NCI-H2171 (cell line): ENCODE measurements at regions not wholly inside any gene's neighbourhood (a gene's known extent, or its start where the extent isn't known, plus 50 kb on each side); places are given as distances from the start of the nearest gene placed in this dataset.
A peak's percentile ranks its signal among the peaks of the same experiment; 100 is the strongest.

Experiments used
- DNase-seq: peaks from one replicate; lab custom pipeline; 2025; lab: John Stamatoyannopoulos, UW

DNA sequence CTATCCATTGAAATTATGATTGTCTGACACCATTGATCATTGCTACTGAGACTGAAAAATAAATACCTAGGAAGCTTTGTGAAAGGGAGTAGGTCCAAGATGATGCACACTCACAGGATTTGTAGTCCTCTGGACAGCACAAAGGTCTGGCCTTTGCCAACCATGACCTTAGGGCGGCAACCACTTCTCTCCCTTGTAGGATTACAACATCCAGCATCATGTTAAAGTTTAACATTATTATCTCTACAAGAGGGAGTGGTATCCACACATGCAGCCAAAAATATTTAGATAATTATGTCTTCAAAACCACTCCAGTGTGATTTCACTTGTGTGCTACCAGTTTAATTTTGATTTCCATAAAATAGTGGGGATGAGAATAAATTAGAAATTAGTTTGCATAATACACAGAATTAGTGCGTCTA lies 51.1 kb upstream of the NHSL1 start:
- DNase-seq = no peak

DNA sequence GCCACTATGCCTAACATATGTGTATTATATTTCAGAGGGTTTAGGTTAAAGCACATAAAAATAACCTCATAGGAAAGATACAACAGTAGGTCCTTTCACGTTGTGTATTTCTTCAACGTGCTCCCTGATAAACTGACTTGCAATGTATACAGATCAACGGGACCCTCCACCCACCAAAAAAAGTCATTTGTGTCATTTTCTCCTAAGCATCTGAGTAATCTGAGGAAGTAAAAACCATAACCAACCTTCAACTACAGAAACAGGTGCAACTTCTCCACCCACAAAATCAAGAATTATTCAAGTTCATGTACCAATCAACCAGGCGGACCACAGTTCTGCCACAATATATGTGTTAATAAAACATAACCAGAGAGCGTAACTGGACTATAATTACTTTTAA lies 54.9 kb upstream of the NHSL1 start:
- DNase-seq = no peak

DNA sequence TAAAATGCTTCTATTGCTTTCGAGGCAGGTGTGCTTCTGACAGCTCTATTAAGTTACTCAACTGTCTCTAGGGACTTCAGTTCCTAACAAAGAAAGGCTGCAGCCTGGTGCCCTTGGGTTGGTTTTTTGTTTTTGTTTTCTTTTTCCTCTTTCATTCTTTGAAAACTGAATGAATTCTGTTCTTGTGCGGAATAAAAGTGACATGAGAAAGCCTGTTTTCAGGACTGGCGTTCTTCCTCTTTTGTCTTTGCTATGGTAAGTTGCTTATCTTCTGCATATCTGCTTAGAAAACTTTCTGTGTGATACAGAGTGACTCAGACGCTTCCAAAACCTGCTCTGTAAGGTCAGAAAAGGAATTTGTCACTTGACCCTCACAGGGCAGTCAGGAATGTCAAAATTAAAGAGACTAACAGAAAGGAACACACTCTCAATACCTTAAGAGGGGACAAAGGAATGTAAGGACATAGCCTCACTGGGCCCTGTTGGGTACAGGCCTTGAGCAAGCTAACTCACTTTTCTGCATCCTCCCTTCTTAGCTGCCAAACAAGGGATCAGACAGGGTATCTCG lies 56.2 kb upstream of the NHSL1 start:
- peak; percentile 61 for DNase-seq

DNA sequence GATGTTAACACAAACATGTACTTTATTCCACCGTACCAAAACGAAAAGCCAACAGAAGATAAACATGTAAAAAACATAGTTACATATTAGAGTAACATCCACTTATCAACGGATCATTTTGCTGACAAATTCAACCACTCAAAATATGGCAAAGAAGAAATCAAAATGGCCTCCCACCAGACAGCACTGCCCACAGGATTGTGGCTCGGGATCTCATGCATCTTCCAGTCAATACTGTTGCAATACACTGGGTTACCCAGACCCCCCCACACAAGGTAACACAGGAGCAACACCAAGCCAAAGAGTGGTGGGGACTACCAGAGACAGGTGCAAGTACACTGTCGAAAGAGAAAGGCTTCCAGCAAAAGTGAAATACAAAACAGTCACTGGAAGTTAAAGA lies 57.9 kb upstream of the NHSL1 start:
- no peak for DNase-seq

DNA sequence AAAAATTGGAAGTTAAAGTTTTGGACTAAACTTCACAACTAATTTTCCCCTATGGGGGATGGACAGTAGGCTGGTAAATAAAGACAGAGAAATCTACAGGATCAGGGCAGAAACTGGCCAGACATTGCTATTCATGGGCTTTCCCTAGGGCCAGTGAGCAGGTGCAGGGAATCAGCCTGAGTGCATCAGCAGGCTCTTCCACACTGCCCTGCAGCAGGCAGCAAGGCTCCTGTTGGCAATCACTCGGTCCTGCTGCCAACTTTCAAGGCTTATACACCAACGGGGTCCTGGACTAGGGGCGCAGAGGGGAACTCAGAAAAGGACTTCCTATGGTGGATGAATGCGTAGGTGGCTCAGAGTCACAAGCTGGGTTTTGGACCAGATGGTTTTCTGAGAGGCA lies 59.8 kb upstream of the NHSL1 start:
- DNase-seq = no peak

DNA sequence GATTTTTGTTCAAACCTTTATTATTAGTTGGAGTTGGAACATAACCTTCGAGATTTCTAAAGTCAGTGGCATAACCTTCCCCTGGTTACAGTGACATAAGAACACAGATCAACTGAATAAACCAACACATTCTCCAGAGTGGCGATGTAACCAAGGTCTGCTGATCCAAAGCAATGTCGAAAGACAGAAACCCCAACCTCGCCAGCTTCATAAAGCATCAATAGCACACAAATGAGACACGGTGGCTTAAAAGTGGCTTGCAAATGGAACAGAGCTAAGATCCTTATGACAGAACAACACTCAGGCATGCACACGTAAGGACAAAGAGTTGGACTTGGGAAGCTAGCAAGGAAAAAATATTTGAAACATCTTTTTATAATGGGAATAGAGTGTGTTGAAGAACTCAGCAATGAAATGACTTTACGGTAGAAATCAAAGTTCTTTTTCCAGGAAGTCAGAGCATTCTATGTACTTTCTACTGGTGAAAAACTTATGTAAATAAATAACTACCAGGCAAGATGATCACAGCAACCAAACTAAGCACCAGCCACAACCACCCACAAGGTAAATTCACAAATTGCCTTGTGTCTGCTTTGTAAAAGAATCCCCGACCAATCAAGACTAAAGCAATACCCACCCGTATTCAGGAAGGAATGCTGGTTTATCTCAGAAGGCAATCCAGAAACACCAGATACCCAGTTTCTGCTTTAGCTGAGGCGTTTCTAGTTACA lies 61.0 kb upstream of the NHSL1 start:
- DNase-seq = no peak

DNA sequence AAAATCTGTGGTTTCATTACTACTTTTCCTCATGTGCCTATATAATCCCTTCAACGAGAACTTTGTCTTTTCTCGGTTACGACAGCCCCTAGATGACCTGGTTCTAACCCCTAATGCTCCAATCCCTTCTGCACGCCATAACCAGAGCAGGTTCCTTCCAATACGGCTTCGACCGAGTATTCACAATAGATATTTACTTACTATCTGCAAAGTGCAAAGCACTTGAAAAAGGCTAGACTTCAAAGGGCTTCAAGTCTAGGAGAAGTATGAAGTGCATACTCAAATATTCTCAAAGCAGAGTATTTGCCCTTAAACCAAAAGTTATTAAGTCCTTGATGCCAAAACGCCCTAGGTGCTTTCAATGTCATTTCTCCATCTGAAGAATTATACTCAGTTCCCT lies 63.4 kb upstream of the NHSL1 start:
- no peak for DNase-seq

DNA sequence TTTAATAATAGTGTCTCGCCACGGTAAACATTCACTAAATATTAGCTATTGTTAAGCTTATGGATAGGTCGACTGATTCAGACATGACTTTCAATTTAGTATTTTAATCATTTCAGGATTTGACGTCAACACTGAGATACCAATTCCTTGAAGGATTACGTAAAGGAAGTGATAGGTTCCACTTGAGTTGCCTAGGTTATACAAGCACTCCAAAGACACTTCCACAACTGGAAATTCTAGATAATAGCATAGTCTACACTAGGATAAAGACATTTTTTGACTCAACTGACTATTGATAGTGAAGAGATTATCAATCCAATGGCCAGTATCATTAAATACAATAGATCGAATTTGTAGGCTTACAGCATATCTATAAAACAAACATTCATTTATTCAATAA lies 63.9 kb upstream of the NHSL1 start:
- no peak for DNase-seq

DNA sequence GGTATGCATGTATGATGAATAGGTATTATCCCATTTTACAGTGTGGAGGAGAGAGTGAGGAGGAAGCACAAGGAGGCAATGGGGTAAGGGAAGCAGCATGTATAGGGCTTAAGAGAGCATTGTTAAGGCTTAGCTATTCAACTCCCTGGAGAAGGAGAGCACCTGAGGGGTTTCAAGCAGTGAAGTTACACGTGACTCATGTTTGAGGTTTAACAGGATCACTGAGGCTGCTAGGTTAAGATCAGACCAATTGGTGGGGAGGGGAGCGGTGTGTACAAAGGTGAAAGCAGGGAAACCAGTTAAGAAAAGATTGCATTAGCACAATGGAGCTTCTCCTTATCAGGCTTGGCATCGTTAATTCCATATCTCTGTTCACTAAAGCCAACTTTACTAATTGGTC lies 64.4 kb upstream of the NHSL1 start:
- no peak for DNase-seq

DNA sequence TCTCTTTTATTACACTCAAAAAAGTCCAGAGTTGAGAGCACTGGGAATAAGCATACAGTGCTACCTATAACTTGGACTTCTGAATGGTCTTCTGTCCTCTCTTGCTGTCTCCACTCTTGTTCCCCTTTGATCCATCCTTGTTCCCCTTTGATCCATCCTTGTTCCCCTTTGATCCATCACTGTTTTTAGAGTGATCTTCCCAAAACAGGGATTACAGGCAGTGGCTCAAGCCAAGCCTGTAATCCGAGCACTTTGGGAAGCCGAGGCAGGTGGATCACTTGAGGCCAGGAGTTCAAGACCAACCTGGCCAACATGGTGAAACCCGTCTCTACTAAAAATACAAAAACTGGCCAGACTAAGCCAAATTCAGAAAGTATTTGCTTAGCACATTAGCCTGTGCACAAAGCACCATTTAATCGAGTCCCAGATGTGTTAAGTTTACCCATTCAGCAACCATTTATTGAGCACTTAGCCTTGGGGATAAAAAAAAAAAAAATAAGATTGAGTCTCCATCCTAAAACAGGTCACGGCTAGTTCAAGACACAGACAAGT lies 65.0 kb upstream of the NHSL1 start:
- no peak for DNase-seq

DNA sequence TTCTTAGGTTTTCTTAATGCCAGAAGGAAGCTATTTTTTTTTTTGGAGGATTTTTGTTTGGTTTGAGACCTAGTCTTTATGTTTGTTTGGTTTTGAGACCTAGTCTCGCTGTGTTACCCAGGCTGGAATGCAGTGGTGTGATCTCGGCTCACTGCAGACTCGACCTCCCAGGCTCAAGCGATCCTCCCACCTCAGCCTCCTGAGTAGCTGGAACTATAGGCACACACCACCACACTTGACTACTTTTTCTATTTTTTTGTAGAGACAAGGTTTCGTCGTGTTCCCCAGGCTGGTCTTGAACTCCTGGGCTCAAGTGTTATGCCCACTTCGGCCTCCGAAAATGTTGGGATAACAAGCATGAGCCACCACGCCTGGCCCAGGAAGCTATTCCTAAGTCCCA lies 67.8 kb upstream of the NHSL1 start:
- no peak for DNase-seq

DNA sequence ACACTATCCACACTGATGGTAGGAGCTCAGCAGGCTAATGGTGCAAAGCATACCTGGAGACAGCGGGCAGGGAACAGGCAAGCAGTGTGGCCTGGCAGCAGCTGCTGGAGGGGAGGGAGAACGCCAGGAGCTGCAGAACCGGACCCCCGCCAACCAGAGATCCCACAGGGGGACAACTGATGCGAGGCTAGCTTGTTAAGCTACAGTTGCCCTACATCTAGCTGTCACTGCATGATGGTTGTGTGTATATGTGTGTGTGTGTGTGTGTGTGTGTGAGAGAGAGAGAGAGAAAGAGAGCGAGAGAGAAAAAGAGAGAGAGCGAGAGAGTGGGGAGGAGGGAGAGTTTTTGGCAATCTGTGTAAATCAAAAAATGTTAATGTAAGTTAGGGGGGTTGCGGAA lies 69.7 kb upstream of the NHSL1 start:
- no peak for DNase-seq

DNA sequence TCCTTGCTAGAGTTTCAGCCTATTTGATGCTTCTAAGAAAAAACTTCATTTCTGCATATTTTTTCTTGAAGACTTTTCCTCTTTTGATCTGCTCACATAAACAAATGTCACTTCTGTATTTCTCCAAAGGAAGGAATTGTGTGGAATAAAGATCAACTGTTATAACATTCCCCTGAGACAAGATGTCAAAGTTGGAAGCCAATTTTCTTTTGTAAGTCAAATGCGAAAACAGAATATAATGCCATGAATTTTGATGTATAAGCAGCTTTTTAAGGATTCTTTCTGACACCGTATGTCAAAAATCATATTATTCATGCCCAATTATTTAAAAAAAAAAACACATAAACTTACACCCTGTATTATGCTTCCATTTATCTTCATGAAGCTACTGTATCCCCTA lies 70.3 kb upstream of the NHSL1 start:
- no peak for DNase-seq

DNA sequence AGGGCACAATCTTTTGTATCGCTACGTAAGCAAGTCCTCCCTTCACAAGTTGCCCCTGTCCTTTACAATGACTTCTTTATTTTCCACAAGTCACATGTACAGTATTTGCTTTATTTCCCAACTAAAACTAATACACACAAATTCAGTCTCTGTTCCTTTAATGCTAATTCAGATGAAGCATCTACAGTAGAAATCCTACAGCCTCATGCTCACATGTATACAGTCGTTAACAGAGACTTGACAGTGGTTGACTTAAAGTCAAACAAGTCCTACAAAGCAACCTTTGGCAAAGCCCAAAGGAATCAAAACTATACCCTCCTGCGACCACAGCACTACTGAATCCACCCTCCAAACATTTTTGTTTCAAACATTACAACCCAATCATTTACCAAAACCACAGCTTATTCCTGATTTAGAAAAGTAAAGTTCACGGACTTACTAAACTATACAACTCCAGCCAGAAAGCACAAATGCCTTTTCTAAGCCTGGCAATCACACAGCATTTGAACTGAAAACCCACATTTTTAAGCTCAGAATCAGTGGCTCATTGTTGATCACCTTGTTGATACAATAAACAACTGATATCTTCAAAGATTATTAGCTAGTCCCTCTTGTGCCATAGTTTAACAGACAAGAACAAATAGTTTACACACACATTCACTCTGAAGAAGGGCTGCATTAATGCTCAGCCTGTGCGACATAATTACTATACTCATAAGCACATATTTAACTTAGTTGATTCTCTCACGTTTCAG lies 70.9 kb upstream of the NHSL1 start:
- no peak for DNase-seq

DNA sequence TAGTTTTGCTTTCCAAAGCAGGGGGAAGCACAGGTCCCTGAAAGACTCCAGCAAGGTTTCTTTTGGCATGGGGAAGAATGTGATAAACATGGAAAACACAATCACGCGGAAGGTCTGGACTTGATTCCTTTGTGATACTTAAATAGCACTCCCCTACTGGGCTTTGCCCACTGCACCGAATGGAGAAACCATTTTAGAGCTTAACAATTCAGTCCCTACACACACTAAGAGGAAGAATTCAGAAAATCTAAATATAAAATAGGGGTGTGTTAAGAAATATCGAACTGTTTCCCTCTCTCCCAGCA lies 71.4 kb upstream of the NHSL1 start:
- no peak for DNase-seq

DNA sequence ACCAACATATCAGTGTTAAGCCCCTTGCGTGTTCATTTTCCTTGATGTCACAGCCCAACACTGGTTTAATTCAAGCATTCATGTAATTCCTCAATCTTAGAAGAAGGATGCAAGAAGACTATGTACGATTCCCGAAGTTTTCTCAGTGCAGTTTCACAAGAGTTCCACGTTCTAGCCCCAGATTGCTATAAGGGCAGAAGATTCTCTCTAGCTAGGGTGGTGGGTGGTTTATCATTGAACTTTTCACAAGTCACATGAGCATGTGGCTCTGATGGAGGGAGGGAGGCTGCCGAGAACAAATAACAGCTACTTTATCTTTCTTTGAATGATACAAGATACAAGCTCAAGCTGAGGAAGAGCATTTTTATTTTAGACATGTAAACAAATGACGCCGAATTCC lies 71.9 kb upstream of the NHSL1 start:
- DNase-seq = no peak

DNA sequence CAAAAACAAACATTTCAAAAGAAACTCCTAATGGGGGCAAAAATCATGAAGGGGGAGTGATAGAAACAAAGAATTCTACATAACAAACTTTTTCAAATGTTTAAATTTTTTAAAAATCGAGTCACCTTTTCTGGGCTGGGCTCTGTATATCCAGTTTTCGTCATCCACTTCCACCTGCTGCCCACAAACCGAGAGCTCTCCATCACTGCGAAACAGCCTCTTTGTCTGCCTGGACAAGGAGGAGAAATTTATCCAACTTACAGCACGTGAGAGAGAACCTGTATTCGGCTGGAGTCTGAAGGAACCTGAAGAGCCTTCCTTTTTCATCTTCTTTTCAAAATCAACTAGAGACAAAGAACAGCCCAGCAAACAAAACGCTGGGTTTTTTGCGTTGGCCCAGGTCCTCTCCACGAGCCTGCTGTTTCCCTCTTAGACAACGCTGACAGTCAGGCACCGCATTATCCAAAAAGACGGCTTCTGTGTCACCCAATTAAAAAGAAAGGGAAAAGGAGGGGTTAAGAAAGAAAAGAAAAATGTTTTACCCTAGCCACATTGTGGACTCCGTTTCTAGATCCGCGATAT lies 72.4 kb upstream of the NHSL1 start:
- DNase-seq = no peak

DNA sequence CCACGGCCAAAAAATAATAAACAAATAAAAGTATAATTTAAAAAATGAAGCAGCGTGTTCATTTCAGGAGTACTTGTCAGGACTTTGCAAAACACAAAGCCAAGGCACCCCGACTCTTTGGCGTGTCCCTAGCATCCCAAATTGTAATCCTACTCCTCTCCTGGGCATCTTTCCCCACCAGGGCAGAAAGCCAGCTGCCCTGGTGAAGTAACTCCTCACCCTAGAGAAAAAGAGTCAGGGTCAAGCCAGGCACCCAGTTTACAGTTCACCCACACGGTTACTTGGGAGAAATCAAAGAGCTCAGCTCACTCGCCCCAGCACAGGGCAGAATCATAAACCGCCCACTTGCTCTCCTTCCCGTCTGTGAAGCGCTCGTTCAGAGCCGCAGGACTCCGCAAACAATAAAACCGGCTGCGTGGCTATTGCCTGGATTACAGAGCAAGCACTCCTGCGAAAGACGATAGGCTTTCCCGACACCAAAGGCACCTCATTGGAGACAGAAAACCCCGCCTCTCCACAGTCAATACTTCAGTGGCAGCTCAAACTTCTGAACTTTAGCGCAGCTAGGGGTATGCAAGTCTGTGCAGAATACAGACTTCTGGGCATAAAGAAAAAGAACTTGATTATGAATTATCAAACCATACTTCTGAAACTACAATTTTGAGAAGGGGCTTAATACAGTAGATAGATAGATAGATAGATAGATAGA lies 73.0 kb upstream of the NHSL1 start:
- peak; percentile 81 for DNase-seq

DNA sequence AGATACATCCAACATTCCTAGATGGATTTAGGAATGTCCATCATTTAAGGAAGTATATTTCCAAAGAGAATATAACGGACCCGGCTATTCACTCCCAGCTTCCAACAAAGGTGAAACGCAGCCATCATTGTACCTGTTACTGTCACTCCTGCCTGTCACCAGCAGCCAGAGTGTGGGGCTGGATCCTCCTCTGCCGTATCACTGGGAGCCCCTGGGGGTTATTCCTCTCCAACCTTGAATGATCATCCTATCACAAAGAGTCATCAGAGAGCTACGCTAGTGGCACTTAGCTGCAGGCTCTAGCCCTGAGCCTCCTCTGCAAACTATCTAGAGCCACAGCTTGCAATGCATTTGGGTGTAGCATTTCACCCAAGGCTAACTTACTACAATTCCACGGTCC lies 73.6 kb upstream of the NHSL1 start:
- DNase-seq = no peak

DNA sequence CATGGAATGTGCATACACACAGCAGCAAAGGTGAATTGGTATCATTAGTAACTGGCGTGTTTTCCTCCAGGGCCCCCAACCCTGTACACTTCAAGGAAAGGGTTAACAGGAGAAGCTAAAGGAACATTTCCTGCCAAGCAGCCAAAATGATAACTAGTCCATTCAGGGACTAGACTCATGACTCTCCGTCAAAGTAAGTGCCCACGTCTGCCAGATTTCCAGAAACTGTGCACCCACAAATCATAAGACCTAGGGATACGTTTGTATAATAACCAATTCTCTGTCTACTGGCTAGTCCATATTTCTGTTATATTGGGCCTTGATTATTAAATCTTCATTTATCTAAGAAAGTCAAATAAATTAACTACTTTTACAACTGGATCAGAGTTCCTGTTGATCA lies 76.0 kb upstream of the NHSL1 start:
- DNase-seq = no peak

DNA sequence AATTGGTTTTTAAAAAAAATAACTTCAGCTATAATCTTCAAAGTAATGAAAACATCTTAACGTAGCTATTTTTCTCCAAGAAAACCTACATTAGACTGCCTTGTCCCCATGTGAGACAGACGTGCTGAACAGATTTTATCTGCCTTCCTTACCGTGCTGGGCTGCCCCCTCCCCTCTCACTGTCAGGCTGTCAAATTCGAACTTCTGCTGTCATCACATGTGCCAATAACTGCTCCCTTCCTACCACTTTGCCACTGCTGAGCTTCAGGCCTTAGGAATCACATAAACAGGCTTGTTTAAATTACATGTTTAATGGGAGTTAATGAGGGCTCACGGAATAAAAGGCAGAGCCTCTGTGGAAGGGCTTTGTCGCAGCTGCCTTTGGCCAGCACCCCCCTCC lies 77.0 kb upstream of the NHSL1 start:
- peak; percentile 52 for DNase-seq

DNA sequence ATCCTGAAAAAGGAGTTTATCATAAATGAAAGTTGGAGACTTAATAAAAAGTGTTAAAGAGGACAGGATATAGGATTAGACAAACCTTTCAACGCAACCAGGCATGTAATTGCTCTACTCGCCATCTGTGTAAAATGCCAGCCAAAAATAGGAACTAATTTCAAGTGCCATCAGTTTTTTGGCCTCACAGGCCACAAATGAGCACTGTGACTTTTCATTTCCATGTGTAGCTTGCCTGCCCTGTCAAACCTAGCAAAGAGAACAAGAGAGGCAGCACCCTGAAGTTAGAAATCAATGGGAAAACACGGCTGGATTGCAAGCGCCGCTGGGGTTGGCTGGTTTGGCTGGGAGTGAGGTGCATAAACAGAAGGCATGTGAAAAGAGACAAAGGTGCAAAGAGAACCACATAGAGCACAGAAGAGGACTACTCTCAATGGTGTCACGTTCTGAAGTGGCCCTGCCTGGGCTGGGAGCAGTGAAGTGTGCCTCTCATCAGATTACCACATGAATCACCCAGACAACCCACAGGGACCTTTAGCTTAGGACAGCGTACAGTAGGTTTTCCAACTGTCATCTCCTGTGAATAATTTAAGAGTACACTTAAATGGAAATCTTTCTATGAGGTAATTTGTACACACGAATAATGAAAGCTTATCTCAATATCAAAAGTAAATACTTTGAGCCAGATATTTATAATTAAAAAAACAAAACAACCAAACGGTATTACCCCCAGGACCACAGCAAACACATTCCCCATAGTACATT lies 78.0 kb upstream of the NHSL1 start:
- DNase-seq = peak; percentile 55
